Activated CD4-positive, CD25-positive, alpha-beta regulatory T cell treated with anti-CD3 and anti-CD28 coated beads, Interleukin-2, amount 50 U/mL, for 24 hours (primary cell): ENCODE measurements at regions not wholly inside any gene's neighbourhood (a gene's known extent, or its start where the extent isn't known, plus 50 kb on each side); places are given as distances from the start of the nearest gene placed in this dataset.
"Not testable (repeated sequence)": the region's sequence is repeated elsewhere in the genome, so short reads cannot be mapped to it uniquely, and the experiment has no call there.

Experiments
- ATAC-seq, 2 donors: fragments of 150-1000 bp; cut with Tn5 transposase; one replicate each; pipeline ENCODE4 v1.10.0; 2021; ENCODE audit warnings: mild to moderate bottlenecking in 1 of 2, moderate library complexity in 1 of 2

- no peak for ATAC-seq
Measured at GRCh38 chr4:79743014-79743413, 330.0 kb downstream of the ANTXR2 start.

- no peak for ATAC-seq
Measured at GRCh38 chr4:79739912-79740311, 331.9 kb upstream of the GK2 start.

GRCh38 chr4:79723507-79723906 is 315.5 kb upstream of the GK2 start:
- ATAC-seq = no peak

GRCh38 chr4:79700356-79700755 is 292.3 kb upstream of the GK2 start:
- ATAC-seq = no peak

GRCh38 chr4:79697444-79697843 is 289.4 kb upstream of the GK2 start:
- no peak for ATAC-seq

- not testable (repeated sequence) for ATAC-seq
Measured at GRCh38 chr4:79696534-79696933, 288.5 kb upstream of the GK2 start.

GRCh38 chr4:79695848-79696247 is 287.8 kb upstream of the GK2 start:
- no peak for ATAC-seq

GRCh38 chr4:79689740-79690139 is 281.7 kb upstream of the GK2 start:
- ATAC-seq = no peak

- no peak for ATAC-seq
Measured at GRCh38 chr4:79688691-79689090, 280.7 kb upstream of the GK2 start.

- ATAC-seq = no peak
Measured at GRCh38 chr4:79687006-79687405, 279.0 kb upstream of the GK2 start.

GRCh38 chr4:79685542-79685941 is 277.5 kb upstream of the GK2 start:
- ATAC-seq = no peak

- ATAC-seq = no peak
Measured at GRCh38 chr4:79684516-79684915, 276.5 kb upstream of the GK2 start.

GRCh38 chr4:79682801-79683530 is 274.9 kb upstream of the GK2 start:
- peak in 1 of 2 donors; percentile 8 for ATAC-seq

- ATAC-seq = no peak
Measured at GRCh38 chr4:79682161-79682560, 274.1 kb upstream of the GK2 start.

- no peak for ATAC-seq
Measured at GRCh38 chr4:79679859-79680258, 271.8 kb upstream of the GK2 start.

- no peak for ATAC-seq
Measured at GRCh38 chr4:79678472-79679202, 270.6 kb upstream of the GK2 start.

- no peak for ATAC-seq
Measured at GRCh38 chr4:79676705-79677104, 268.7 kb upstream of the GK2 start.

- not testable (repeated sequence) for ATAC-seq
Measured at GRCh38 chr4:79674906-79675305, 266.9 kb upstream of the GK2 start.

GRCh38 chr4:79673898-79674297 is 265.9 kb upstream of the GK2 start:
- no peak for ATAC-seq

GRCh38 chr4:79673377-79673776 is 265.3 kb upstream of the GK2 start:
- no peak for ATAC-seq

- ATAC-seq = no peak
Measured at GRCh38 chr4:79666875-79667274, 258.8 kb upstream of the GK2 start.

- no peak for ATAC-seq
Measured at GRCh38 chr4:79666112-79666511, 258.1 kb upstream of the GK2 start.

GRCh38 chr4:79663865-79664264 is 255.8 kb upstream of the GK2 start:
- ATAC-seq = no peak

GRCh38 chr4:79663141-79663540 is 255.1 kb upstream of the GK2 start:
- ATAC-seq = no peak

GRCh38 chr4:79662651-79663050 is 254.6 kb upstream of the GK2 start:
- no peak for ATAC-seq
